AG09309 (cell line): ENCODE measurements at regions not wholly inside any gene's neighbourhood (a gene's known extent, or its start where the extent isn't known, plus 50 kb on each side); places are given as distances from the start of the nearest gene placed in this dataset.
A peak's percentile ranks its signal among the peaks of the same experiment; 100 is the strongest.

ENCODE experiments used
- DNase-seq: peaks from one replicate; pipeline ENCODE4 v3.0.0-alpha.2; 2010; ENCODE audit warnings: low read depth
- H3K4me3 ChIP-seq: 2 replicates; pipeline ENCODE4 v1.5.1; 2011; ENCODE audit warnings: mild to moderate bottlenecking, low read depth, low read length, moderate library complexity; ENCODE audit not compliant: control insufficient read depth
- CTCF ChIP-seq: IDR thresholded peaks from 2 replicates; pipeline ENCODE4 v1.5.1; 2011; ENCODE audit warnings: mild to moderate bottlenecking, low read depth, low read length, inconsistent platforms; ENCODE audit not compliant: insufficient read depth, control insufficient read depth; ENCODE audit errors: missing control alignments

- H3K4me3 ChIP-seq: no peak overlapping the region
- DNase-seq: no peak
- TF ChIP-seq CTCF: no peak
Observed at GRCh38 chr4:100778431-100778830, 260.6 kb upstream of the EMCN start.

- no peak for DNase-seq
- TF ChIP-seq CTCF: no peak
- H3K4me3 ChIP-seq: no peak overlapping the region
Observed at GRCh38 chr4:100762738-100763137, 244.9 kb upstream of the EMCN start.

- no peak for TF ChIP-seq CTCF
- DNase-seq: no peak
- H3K4me3 ChIP-seq: no peak overlapping the region
Observed at GRCh38 chr4:100754751-100755150, 236.9 kb upstream of the EMCN start.

- no peak for TF ChIP-seq CTCF
- no peak overlapping the region for H3K4me3 ChIP-seq
- DNase-seq: no peak
Observed at GRCh38 chr4:100746141-100746739, 228.4 kb upstream of the EMCN start.

GRCh38 chr4:100742045-100742444, 224.2 kb upstream of the EMCN start:
- no peak overlapping the region for H3K4me3 ChIP-seq
- TF ChIP-seq CTCF: peak; percentile 47
- DNase-seq: peak; percentile 18

- no peak for DNase-seq
- TF ChIP-seq CTCF: no peak
- no peak overlapping the region for H3K4me3 ChIP-seq
Observed at GRCh38 chr4:100739426-100739825, 221.6 kb upstream of the EMCN start.
